Right renal pelvis (tissue), 4 donors: ENCODE measurements at regions not wholly inside any gene's neighbourhood (a gene's known extent, or its start where the extent isn't known, plus 50 kb on each side); places are given as distances from the start of the nearest gene placed in this dataset.

Experiments
- DNase-seq, 4 donors: peaks; one replicate each; pipeline ENCODE4 v3.0.0-alpha.2; 2013; ENCODE audit warnings: low read depth in 4 of 4, low spot score in 3 of 4, missing footprints in 1 of 4

- no peak for DNase-seq
These were observed 57.6 kb upstream of the MTAP start for GRCh38 chr9:21744841-21745240.

- DNase-seq, result no peak
These were observed 55.9 kb upstream of the MTAP start for GRCh38 chr9:21746550-21746949.

- no peak for DNase-seq
These were observed 55.3 kb upstream of the MTAP start for GRCh38 chr9:21747175-21747574.

- no peak for DNase-seq
These were observed 52.3 kb upstream of the MTAP start for GRCh38 chr9:21750021-21750735.

GRCh38 chr9:21751998-21752397 is 50.4 kb upstream of the MTAP start:
- no peak for DNase-seq
